GM19240 (cell line): ENCODE measurements at regions not wholly inside any gene's neighbourhood (a gene's known extent, or its start where the extent isn't known, plus 50 kb on each side); places are given as distances from the start of the nearest gene placed in this dataset.
"Not testable (repeated sequence)": the region's sequence is repeated elsewhere in the genome, so short reads cannot be mapped to it uniquely, and the experiment has no call there.

Experiments
- DNase-seq: peaks from one replicate; pipeline ENCODE4 v3.0.0; 2011; ENCODE audit warnings: low spot score; ENCODE audit not compliant: insufficient read length

GRCh38 chr2:59295524-59296162 lies 1054.5 kb upstream of the FANCL start:
- DNase-seq: no peak

DNA sequence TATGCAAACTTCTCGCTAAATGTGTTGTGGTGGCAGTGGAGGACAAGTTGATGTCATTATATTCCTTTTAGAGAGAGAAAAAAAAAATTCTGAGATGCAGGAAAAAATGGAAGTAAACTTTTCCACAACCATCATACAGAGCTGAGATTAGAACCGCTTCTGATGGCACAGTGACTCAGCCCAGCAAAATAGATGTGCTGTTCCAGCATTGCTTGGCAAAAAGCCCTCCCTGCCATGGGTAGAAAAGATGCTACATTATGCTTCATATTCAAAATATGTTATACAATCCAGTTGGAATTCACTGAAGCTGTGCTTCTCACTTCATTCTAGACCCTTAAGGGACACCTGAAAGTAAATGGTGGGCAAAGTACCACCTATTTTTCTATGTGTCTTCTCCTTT lies 1047.6 kb upstream of the FANCL start:
- no peak for DNase-seq

DNA sequence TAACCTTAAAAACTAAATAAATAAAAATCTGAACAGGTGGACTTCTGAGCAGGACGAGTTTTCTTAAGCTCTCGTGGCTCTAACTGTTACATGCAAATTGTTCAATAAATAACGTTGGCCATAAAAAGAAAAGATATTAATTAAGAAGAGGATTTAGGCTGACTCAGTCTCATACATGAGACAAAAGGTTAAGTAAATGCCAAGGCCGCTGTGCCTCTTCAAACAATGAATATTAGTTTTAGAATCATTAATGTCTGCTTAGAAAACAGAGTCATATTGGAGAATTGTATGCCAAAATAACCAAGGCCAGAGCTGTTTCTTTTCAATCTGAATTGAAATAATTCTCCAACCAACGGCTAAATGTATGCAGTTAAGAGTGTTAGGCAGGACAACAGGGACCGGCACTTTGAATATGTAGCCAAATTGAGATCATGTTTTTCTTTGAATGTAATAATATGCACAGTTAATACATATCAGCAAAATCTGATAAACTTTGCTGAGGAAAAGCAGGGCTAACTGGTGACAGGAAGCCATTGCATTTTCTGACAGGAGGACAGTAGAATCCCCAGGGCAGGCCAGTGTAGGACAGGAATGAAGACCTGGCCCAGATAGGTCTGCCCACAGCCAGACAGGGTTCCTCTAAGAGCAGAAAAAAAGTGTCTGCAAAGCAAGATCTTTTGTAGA lies 1041.4 kb upstream of the FANCL start:
- no peak for DNase-seq

- no peak for DNase-seq
These were observed 1036.5 kb upstream of the FANCL start for GRCh38 chr2:59277671-59278070.

DNA sequence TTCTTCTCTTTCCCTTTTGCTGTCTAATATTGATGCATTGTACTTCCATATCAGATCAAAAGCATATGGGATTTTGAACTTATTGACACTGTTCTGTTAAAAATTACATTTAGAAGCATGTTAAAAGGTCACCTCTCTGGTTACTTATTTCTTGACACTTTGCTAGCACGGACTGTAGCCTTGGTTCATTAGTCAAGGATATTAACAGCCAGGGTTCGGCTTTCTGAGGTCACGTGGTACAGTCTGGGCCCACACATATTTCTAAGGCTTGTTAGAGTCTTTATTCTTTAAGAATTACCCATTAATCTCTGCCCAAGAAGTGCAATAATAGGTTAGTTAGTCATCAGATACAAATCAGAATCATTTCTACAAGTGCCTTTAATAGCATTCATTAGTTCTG lies 1035.8 kb upstream of the FANCL start:
- no peak for DNase-seq

DNA sequence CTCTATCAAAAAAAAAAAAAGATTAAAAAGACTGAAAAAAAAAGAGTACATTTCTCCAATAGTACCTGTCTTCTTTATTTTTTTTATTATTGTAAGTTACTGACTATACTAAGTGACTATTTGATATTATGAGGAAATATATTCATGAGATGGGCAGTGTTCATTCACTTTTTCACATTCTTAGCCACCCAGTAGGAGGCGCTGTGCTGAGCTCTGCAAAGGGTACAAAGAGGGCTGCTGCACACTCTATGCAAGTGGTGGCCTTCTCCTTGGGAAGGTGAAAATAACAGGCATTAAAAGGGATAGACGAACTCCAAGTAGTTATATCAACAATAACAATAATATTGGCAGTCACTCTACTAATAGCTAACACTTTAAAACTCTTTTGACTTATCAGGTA lies 1034.9 kb upstream of the FANCL start:
- DNase-seq: no peak

DNA sequence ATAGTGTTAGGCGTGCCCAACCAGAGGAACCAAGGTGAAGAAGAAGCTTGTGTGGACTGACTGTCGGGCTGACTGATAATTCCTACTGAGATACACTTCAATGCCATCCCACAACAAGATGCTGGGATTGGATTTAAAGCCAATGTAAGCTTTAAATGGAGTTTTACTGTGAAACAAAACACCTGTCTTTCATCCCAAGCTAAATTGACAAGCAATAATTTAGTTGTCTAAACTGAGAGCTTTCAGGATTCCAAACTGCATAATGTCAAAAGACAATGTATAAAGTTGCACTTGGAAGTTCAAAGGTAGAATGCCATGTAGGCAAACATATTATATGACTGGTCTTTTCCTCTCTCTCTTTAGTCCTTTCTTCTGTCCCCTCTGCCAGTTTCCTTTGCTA lies 1025.3 kb upstream of the FANCL start:
- DNase-seq: no peak

DNA sequence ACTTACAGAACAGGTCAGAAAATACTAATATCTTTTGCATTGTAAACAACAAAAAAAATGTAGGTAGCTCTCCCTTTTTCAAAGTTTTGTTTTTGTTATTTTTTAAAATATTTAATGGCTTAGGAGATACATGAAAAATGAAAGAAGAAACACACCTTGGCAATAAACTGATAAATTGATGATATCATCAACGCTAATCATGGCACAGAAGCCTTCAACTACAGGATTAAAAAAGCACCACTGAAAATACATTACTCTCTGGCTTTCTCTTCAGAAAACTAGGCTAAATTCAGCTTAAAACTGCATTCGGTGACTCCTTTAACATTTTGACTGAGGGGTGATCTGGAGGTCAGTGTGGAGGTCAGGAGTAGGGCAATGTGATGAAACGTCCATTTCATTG lies 1018.8 kb upstream of the FANCL start:
- no peak for DNase-seq

- no peak for DNase-seq
These were observed 1015.2 kb upstream of the FANCL start for GRCh38 chr2:59256290-59256689.

DNA sequence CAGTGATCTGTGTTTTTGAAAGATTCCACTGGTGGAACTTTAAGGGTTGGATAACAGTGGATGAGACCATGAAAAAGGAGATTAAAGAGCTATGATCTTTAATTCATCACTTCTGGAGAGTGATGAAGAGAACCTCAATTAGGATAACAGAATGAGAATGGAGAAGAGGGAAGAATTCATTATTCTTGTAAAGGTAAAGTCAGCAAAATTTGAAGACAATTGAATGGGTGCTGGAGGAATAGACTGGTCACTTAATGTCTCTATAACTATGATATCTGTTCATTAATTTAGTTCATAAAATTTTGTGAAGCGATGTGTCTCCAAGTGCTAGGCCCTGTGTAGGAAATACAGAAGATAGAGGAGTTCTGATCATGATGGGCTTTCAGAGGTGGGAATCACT lies 1013.2 kb upstream of the FANCL start:
- no peak for DNase-seq

DNA sequence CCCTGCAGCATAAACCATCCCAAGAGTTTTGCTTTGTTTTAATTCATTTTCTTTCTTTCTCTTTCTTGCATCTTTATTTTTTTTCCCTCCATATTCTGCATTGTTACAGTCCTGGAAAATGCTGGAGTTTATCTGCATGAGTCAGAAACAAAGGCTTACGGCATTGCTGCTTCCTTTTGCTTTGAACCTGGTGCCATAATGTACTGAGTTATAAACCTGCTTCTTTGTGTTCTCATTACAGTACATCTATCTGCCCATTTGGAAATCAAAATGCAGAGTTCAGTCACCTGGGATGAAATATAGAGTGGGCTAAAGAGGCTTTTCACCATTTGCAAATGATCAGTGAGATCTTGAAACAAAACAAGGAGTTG lies 1009.2 kb upstream of the FANCL start:
- DNase-seq: no peak

DNA sequence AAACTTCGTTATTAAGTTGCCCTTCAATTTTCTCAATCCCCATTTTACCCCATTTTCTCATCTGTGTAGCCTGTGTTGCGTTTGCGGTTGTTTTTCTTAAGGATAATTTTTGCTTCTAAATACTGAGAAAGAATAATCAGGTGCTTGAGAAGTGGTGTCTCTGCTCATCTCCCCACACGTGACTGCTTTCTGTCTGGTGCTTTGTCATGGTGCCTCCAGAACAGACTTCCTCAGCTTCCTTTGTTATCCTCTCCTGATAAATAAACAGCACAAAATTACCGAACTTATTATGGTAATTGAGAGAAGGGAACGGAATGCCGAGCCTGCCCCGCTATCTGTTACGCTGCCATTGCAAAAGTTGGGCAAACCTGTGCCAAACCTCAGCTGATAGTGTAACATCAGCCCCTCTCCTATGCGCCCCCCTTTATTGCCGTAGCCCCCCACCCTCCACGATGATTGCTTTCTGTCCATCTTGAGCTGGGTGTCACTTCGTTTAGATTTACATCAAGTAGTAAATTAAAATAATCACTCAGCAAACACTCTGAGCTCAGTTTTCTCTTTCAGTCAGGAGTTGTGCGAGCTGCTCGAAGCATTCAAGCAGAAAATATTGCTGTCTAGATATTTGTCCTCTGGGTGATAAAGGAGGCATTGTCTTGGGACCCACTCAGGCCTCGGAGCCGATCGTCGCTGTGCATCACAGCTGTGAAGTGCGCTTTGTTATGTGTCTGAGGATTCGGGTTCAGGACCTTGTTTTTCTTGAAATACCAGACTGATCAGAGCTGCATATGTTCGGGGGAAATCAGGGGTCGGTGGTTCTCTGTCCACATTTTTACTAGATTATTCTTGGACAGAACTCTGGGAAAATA lies 1008.5 kb upstream of the FANCL start:
- no peak for DNase-seq

DNA sequence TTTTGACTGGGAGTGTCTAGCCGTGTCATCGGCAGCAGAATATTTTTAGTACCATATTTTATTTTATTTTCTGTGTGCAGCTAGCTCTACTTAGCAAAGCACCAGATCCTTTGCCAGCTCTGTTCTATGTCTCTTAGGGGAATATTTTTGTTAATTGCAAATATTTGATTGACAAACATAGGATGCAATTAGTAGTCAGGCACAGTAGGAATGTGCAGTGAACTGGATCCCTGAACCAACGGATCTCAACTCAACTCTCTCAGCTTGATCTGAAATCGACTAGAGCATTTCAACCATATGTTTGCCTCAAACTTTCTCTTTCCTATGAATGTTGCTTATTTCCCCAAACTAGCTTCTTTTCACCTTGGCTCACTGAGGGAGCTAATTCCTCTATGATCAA lies 998.0 kb upstream of the FANCL start:
- DNase-seq: no peak

DNA sequence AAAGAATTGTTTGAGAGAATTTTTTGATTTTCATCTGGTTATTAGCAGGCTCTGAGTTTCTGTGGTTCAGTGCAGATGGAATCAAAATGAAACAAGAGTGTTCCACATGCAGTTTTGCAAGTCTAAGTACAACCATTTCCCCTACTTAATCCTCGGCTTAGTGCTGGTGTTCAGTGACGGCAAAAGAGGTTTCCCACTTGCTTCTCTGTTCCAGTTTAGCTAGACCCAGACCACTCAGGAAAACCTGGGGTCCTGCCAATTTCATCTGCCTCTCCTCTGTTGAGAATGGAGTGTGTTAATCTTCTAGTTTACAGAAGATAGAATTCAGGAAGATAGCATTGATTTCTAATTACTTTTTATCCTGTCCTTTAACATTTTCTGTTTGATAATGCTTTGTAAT lies 996.2 kb upstream of the FANCL start:
- DNase-seq: no peak

DNA sequence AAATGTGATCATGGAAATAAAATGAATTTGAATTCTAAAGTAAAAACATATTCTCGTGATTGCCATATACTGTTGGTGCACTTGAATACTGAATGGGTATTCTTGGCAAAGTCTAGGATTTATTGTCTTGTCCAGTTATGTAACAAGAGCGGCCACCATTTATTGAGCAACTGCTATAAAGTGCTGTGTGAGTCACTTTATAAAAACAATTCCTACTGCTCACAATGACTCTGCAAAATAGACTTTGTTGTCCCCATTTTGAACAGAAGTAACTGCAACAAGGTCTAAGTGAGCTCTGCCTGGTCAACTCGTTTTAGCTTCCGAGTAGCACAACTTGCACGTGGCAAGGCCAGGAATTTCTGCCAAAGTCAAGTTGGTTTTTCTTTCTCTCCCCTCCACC lies 995.6 kb upstream of the FANCL start:
- DNase-seq: no peak

GRCh38 chr2:59233920-59234319 lies 992.8 kb upstream of the FANCL start:
- no peak for DNase-seq

GRCh38 chr2:59233448-59233847 lies 992.3 kb upstream of the FANCL start:
- no peak for DNase-seq

DNA sequence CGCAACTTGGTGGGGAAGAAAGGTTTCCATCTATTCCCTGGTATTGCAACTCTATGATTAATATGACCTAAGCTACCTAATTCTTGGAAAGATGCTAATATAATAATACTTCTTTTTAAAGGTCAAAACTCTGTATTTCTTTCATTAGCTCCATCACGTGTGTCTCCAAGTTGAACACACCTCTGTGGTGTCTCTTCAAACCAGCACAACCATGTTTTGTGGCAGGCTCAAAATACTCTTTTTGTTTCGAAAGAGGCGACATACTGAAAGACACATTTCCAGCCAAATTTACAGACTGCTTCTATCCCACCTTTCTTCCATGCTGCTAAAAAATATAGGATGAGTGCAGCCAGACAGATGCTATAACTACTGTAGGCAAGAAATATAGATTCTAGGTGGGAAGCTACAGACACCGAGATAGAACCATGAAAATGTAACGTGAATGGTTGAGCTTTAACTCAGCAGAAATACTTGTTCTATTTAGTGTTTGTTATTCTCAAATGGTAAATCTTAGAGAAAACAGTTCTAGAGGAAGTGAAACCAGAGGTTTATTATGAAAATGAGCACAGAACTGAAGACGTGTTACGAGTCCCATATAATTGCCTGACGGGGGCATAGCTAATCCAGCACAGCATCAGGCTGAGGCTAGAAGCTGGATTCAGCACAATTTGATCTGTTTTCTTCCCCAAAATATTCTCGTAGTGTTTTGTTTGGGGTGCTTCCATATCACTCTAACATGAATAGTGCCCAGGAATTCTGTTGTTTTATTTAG lies 991.5 kb upstream of the FANCL start:
- DNase-seq: no peak

GRCh38 chr2:59226362-59226761 lies 985.2 kb upstream of the FANCL start:
- not testable (repeated sequence) for DNase-seq

DNA sequence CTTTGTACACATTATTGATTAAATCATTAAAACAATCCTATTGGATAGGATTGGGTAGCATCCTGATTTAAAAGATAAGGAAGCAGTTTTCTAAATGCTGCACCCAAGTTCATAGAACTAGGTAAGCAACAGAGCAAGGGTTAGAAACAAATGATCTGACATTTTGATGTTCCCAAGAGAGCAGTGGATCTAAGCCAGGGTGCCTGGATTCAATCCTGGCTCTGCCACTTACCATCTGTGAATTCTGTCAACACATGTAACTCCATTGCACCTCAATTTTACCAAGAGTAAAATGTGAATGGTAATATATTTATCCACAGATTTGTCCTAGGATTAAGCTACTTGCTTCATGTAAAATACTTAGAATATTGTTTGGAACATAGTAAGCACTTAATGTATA lies 982.6 kb upstream of the FANCL start:
- no peak for DNase-seq

- no peak for DNase-seq
These were observed 976.2 kb upstream of the FANCL start for GRCh38 chr2:59217360-59217759.

DNA sequence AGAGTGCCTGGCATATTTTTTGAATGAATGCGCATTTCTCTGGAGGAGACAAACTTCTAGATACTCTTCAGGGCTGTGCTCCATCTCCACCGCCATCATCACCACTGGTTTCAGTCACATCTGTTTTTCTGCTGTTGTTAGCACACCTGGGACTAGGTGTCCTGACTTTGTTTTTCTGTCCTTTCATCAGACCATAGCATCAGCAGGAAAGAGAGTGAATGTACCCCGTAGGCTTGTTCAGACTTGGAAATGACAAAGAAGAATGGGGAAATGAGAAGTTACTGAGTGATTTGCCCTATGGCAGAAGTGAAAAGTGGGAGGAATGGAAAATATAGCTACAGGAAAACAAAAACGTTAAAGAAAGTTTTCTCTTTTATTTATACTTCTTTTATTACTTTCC lies 965.2 kb upstream of the FANCL start:
- DNase-seq: no peak
